WTC11 (cell line): ENCODE measurements at regions not wholly inside any gene's neighbourhood (a gene's known extent, or its start where the extent isn't known, plus 50 kb on each side); places are given as distances from the start of the nearest gene placed in this dataset.

Source experiments
- CREB1 ChIP-seq: sonication (generic); formaldehyde crosslinking; IDR thresholded peaks from 2 replicates; pipeline ENCODE4 v1.8.0; 2023; ENCODE audit warnings: mild to moderate bottlenecking, missing genetic modification reagents
- IRF2 ChIP-seq: sonication (generic); formaldehyde crosslinking; IDR thresholded peaks from 2 replicates; pipeline ENCODE4 v1.8.0; 2022; ENCODE audit warnings: low read depth, missing genetic modification reagents, borderline replicate concordance
- MAX ChIP-seq: sonication (generic); formaldehyde crosslinking; IDR thresholded peaks from 2 replicates; pipeline ENCODE4 v1.8.0; 2022; ENCODE audit warnings: mild to moderate bottlenecking, missing genetic modification reagents
- SP1 ChIP-seq: sonication (generic); formaldehyde crosslinking; conservative IDR thresholded peaks from 2 replicates; pipeline ENCODE4 v1.8.1; 2022; ENCODE audit warnings: missing genetic modification reagents
- ZNF416 ChIP-seq: fragments of 250-450 bp; sonication (Bioruptor Pico); IDR thresholded peaks from 2 replicates; pipeline ENCODE4 v1.9.0; 2021; ENCODE audit warnings: mild to moderate bottlenecking, inconsistent platforms
- ZNF671 ChIP-seq: fragments of 250-450 bp; sonication (Bioruptor Pico); IDR thresholded peaks from 2 replicates; pipeline ENCODE4 v1.8.0; 2021; ENCODE audit warnings: mild to moderate bottlenecking
- TF ChIP-seq, protein P1 (sequence below): fragments of 200-600 bp; IDR thresholded peaks from 2 replicates; pipeline ENCODE4 v1.8.0; 2022; ENCODE audit warnings: antibody characterized with exemption
- TF ChIP-seq, protein P2 (sequence below): sonication (generic); formaldehyde crosslinking; IDR thresholded peaks from 2 replicates; pipeline ENCODE4 v1.8.1; 2023; ENCODE audit warnings: mild to moderate bottlenecking, missing genetic modification reagents, moderate library complexity
- TF ChIP-seq, protein P3 (sequence below): sonication (generic); formaldehyde crosslinking; IDR thresholded peaks from 2 replicates; pipeline ENCODE4 v1.8.1; 2023; ENCODE audit warnings: mild to moderate bottlenecking, missing genetic modification reagents

DNA sequence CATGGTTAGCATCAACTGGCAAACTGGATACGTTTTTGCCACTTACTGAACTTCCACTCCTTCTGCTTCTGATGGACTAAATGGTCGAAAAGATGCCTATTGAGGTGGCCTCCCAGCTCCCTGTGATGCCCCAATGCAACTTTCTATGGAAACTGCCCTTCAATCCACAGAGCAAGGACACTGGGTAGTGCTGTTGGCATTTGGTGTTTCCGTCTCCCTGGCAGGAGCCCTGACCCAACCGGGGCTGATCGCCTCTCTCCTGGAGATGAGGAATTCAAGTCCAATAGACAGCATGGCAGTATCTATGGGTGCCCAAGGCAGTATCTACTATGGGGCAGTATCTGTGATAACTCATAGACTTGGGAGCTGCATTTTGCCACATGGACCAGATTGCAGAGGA lies 116.3 kb upstream of the IRX3 start:
- TF ChIP-seq IRF2 (CRISPR knock-in tag) (no peak), CREB1 (CRISPR knock-in tag) (no peak), ZNF671 (CRISPR knock-in tag) (no peak), ZNF416 (CRISPR knock-in tag) (no peak), SP1 (CRISPR knock-in tag) (no peak), MAX (CRISPR knock-in tag) (no peak)
- TF ChIP-seq, protein P1, sequence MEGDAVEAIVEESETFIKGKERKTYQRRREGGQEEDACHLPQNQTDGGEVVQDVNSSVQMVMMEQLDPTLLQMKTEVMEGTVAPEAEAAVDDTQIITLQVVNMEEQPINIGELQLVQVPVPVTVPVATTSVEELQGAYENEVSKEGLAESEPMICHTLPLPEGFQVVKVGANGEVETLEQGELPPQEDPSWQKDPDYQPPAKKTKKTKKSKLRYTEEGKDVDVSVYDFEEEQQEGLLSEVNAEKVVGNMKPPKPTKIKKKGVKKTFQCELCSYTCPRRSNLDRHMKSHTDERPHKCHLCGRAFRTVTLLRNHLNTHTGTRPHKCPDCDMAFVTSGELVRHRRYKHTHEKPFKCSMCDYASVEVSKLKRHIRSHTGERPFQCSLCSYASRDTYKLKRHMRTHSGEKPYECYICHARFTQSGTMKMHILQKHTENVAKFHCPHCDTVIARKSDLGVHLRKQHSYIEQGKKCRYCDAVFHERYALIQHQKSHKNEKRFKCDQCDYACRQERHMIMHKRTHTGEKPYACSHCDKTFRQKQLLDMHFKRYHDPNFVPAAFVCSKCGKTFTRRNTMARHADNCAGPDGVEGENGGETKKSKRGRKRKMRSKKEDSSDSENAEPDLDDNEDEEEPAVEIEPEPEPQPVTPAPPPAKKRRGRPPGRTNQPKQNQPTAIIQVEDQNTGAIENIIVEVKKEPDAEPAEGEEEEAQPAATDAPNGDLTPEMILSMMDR: no peak
- TF ChIP-seq, protein P2, sequence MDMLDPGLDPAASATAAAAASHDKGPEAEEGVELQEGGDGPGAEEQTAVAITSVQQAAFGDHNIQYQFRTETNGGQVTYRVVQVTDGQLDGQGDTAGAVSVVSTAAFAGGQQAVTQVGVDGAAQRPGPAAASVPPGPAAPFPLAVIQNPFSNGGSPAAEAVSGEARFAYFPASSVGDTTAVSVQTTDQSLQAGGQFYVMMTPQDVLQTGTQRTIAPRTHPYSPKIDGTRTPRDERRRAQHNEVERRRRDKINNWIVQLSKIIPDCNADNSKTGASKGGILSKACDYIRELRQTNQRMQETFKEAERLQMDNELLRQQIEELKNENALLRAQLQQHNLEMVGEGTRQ (CRISPR knock-in tag): no peak
- TF ChIP-seq, protein P3, sequence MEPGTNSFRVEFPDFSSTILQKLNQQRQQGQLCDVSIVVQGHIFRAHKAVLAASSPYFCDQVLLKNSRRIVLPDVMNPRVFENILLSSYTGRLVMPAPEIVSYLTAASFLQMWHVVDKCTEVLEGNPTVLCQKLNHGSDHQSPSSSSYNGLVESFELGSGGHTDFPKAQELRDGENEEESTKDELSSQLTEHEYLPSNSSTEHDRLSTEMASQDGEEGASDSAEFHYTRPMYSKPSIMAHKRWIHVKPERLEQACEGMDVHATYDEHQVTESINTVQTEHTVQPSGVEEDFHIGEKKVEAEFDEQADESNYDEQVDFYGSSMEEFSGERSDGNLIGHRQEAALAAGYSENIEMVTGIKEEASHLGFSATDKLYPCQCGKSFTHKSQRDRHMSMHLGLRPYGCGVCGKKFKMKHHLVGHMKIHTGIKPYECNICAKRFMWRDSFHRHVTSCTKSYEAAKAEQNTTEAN (CRISPR knock-in tag): no peak
